Left ventricle myocardium inferior (tissue), 1 donor: ENCODE measurements at regions not wholly inside any gene's neighbourhood (a gene's known extent, or its start where the extent isn't known, plus 50 kb on each side); places are given as distances from the start of the nearest gene placed in this dataset.

Experiments used
- DNase-seq: peaks from one replicate; pipeline ENCODE4 v3.0.0-alpha.2; 2020
- H3K27ac ChIP-seq: fragments of 200-600 bp; replicated peaks from 2 replicates; pipeline ENCODE4 v1.8.0; 2021
- H3K27me3 ChIP-seq: fragments of 200-600 bp; 2 replicates; pipeline ENCODE4 v1.8.0; 2021; ENCODE audit warnings: low read depth
- H3K36me3 ChIP-seq: fragments of 200-600 bp; 2 replicates; pipeline ENCODE4 v1.8.0; 2021
- H3K4me1 ChIP-seq: fragments of 200-600 bp; 2 replicates; pipeline ENCODE4 v1.8.0; 2021
- H3K4me3 ChIP-seq: fragments of 200-600 bp; 2 replicates; pipeline ENCODE4 v1.8.0; 2021; ENCODE audit warnings: mild to moderate bottlenecking, moderate library complexity
- H3K9me3 ChIP-seq: fragments of 200-600 bp; replicated peaks from 2 replicates; pipeline ENCODE4 v1.8.0; 2021
- intact Hi-C: fragments of 100-400 bp; cut with micrococcal nuclease; formaldehyde crosslinking; loops from one replicate; pipeline ENCODE4 v1.11.0; 2022
- TF ChIP-seq, protein P1 (sequence below): fragments of 200-600 bp; IDR thresholded peaks from 2 replicates; pipeline ENCODE4 v1.8.0; 2021; ENCODE audit warnings: antibody characterized with exemption, mild to moderate bottlenecking, borderline replicate concordance
- donor health status: DM: no; HTN: yes; CAD: no; lungs with severe emphysema.

DNA sequence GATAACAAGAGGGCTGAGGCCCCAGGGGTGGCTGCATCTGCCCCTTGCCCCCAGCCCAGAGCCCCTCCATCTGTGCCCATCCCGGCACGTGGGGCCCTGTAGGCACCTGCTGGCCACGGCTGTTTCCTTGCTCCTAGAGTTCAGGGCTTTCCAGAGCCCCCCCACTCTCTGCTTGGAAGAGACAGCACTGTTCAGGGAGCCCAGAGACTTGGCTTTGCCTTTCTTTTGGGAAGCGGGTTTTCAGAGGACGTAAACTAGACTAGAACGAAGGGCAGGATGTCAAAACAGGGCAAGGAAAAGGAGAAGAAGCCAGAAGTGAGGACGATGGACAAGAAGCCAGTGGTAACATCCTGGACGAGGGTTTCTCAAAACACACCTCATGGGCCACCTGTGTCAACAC is 163.3 kb upstream of the LHX5 start:
- H3K9me3 ChIP-seq, result peaks cover 25% of the 10 kb centered on the region

DNA sequence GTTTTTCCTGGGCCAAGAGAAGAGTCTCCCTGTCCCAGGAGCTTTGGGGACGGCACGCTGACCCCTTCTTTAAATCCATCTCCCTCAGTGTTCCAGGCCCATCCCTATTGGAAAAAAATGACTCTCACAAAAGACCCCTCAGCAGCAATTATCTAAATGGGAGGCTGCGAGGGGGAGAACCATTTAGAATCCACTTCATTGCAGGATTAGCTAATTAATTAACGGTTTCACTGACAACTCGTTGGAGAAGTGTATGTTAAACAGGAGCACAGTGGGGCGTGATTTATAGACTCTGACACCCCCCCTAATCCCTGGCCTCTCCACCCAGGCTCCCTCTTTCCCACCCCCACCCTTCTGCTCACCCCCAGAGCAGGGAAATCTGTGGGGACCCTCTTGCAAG is 162.8 kb upstream of the LHX5 start:
- H3K4me3 ChIP-seq, result no peak overlapping the region
- H3K4me1 ChIP-seq, result no peaks in the 10 kb centered on the region
- peaks cover 30% of the 10 kb centered on the region for H3K9me3 ChIP-seq
- H3K27ac ChIP-seq, result no peak overlapping the region
- peaks cover 64% of the 10 kb centered on the region for H3K27me3 ChIP-seq
- TF ChIP-seq, protein P1, sequence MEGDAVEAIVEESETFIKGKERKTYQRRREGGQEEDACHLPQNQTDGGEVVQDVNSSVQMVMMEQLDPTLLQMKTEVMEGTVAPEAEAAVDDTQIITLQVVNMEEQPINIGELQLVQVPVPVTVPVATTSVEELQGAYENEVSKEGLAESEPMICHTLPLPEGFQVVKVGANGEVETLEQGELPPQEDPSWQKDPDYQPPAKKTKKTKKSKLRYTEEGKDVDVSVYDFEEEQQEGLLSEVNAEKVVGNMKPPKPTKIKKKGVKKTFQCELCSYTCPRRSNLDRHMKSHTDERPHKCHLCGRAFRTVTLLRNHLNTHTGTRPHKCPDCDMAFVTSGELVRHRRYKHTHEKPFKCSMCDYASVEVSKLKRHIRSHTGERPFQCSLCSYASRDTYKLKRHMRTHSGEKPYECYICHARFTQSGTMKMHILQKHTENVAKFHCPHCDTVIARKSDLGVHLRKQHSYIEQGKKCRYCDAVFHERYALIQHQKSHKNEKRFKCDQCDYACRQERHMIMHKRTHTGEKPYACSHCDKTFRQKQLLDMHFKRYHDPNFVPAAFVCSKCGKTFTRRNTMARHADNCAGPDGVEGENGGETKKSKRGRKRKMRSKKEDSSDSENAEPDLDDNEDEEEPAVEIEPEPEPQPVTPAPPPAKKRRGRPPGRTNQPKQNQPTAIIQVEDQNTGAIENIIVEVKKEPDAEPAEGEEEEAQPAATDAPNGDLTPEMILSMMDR, result no peak
- H3K36me3 ChIP-seq, result no peaks in the 10 kb centered on the region
- intact Hi-C loops, result no loop called here
- DNase-seq, result no peak

More for the DNA sequence above, 163.3 kb upstream of the LHX5 start:
- TF ChIP-seq, protein P1, result no peak
- H3K27ac ChIP-seq, result no peak overlapping the region
- intact Hi-C loops, result no loop called here
- H3K27me3 ChIP-seq, result peaks cover 69% of the 10 kb centered on the region
- no peak overlapping the region for H3K4me3 ChIP-seq
- no peak for DNase-seq
- no peaks in the 10 kb centered on the region for H3K4me1 ChIP-seq
- no peaks in the 10 kb centered on the region for H3K36me3 ChIP-seq

DNA sequence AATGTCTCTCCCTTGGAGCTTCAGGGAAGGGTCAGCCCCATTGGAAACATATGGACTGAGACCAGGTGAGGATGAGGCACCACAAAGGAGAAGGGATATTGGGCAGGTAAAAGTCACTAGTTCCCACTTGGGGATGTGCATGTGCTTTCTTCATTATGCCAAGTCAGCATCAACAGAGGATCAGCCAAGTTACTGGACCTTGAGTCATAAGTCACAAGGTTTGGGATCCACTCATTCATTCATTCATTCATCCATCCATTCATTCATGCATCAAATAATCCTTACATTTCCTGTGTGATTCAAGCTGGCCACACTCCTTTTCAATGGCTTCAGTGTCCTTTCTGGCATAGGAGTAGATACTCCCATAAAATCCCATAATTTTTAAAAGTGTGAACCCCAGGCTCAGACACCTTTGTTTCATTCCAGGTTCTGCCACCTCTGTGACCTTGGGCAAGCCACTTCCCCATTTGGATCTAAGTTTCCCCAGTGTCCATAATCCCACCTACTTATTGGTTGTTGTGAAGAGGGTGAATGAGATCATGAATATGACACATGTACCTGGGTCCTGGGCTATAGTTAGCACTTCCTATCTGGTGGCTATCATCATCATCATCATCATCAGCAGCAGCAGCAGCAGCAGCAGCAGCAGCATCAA is 162.1 kb upstream of the LHX5 start:
- Histone ChIP-seq H3K9me3 (peaks cover 35% of the 10 kb centered on the region), H3K27ac (no peak overlapping the region), H3K4me3 (no peak overlapping the region), H3K36me3 (no peaks in the 10 kb centered on the region), H3K4me1 (no peaks in the 10 kb centered on the region), H3K27me3 (peaks cover 60% of the 10 kb centered on the region)
- intact Hi-C loops, result no loop called here
- DNase-seq, result no peak
- TF ChIP-seq, protein P1, result no peak

DNA sequence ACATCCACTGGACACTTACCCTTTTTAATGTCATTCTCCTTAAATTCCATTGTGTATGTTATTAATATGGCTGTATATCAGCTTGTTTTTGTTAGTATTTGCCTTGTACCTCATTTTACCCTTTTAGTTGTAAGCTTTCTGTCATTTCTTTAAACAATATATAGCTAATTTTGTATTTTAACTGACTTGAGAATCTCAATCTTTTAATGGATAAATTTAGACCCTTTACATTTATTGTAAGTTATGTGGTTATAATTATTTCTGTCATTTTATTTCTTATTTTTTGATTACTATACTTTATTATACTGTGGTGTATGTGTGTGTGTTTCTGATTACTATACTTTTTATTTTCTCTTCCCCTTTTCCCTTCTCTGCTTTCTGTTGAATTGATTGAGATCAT is 159.0 kb upstream of the LHX5 start:
- intact Hi-C loops, result no loop called here
- no peaks in the 10 kb centered on the region for H3K36me3 ChIP-seq
- H3K9me3 ChIP-seq, result peaks cover 66% of the 10 kb centered on the region
- no peak for DNase-seq
- no peak overlapping the region for H3K4me3 ChIP-seq
- H3K27me3 ChIP-seq, result peaks cover 40% of the 10 kb centered on the region
- H3K4me1 ChIP-seq, result no peaks in the 10 kb centered on the region
- TF ChIP-seq, protein P1, result no peak
- no peak overlapping the region for H3K27ac ChIP-seq

DNA sequence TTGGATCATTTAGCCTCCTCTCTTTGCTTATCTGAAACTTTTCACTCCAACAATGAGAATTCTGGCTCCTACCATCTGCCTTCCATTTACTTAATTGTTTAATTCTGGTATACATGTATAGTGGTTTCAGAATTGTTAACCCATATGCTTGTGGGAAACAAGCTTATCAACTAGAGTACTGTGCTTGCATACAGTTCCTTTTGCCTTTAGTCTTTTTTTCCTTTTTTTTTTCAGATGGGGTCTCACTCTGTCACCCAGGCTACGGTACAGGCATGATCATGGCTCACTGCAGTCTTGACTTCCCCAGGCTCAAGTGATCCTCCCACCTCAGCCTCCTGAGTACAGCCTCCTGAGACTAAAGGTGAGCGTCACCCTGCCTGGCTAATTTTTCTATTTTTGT is 153.8 kb upstream of the LHX5 start:
- intact Hi-C loops, result no loop called here
- no peaks in the 10 kb centered on the region for H3K4me1 ChIP-seq
- H3K9me3 ChIP-seq, result peaks cover 80% of the 10 kb centered on the region
- DNase-seq, result no peak
- no peaks in the 10 kb centered on the region for H3K36me3 ChIP-seq
- H3K4me3 ChIP-seq, result no peak overlapping the region
- H3K27me3 ChIP-seq, result peaks cover 28% of the 10 kb centered on the region
- TF ChIP-seq, protein P1, result no peak
- no peak overlapping the region for H3K27ac ChIP-seq
